SK-N-SH (cell line): ENCODE measurements at regions not wholly inside any gene's neighbourhood (a gene's known extent, or its start where the extent isn't known, plus 50 kb on each side); places are given as distances from the start of the nearest gene placed in this dataset.

Source experiments
- CTCF ChIA-PET: fragments of 300-600, 350-600 bp; formaldehyde crosslinking; extraction: SDS; loops from one replicate; lab custom pipeline; 2021; lab: Yijun Ruan, JAX
- POLR2A ChIA-PET: fragments of 350-600 bp; sonication (Branson Sonifier 250); formaldehyde crosslinking; extraction: SDS; loops from one replicate; lab custom pipeline; 2020; ENCODE audit warnings: antibody characterized with exemption, inconsistent platforms; lab: Yijun Ruan, JAX
- DNase-seq: peaks from one replicate; pipeline ENCODE4 v3.0.0; 2012
- H2AFZ ChIP-seq: fragments of 200-600 bp; sonication (generic); 2 replicates; pipeline ENCODE4 v1.8.1; 2016; ENCODE audit warnings: antibody characterized with exemption, mild to moderate bottlenecking, low read depth
- H3F3A ChIP-seq: fragments of 200-600 bp; sonication (generic); replicated peaks from 2 replicates; pipeline ENCODE3; 2016; ENCODE audit warnings: antibody characterized with exemption, mild to moderate bottlenecking; ENCODE audit not compliant: insufficient read depth
- H3K27ac ChIP-seq, 2 experiments: fragments of 200-500 bp in 1 of 2; fragments of 200-600 bp in 1 of 2; sonication (Bioruptor generic) in 1 of 2; sonication (generic), shearing (Covaris generic) in 1 of 2; 2 replicates each; pipeline versions ENCODE4 v1.5.1 to v1.6.1; 2014 to 2016; ENCODE audit warnings: low read depth in 2 of 2, inconsistent platforms in 1 of 2, low read length in 1 of 2, mild to moderate bottlenecking in 1 of 2, mixed read lengths in 1 of 2
- H3K27me3 ChIP-seq: fragments of 200-600 bp; sonication (generic), shearing (Covaris generic); 2 replicates; pipeline ENCODE4 v1.6.1; 2016; ENCODE audit warnings: mixed run types; ENCODE audit not compliant: insufficient read depth
- H3K36me3 ChIP-seq, 2 experiments: fragments of 200-500 bp in 1 of 2; fragments of 200-600 bp in 1 of 2; sonication (Bioruptor generic) in 1 of 2; sonication (generic) in 1 of 2; replicated peaks in 1 of 2; 2 replicates each; pipeline versions ENCODE3 to v1.5.1; 2014 to 2016; ENCODE audit warnings: low read length in 1 of 2, mild to moderate bottlenecking in 1 of 2; ENCODE audit not compliant: insufficient read depth in 2 of 2, control insufficient read depth in 1 of 2
- H3K4me1 ChIP-seq, 2 experiments: fragments of 200-500 bp in 1 of 2; fragments of 200-600 bp in 1 of 2; sonication (Bioruptor generic) in 1 of 2; sonication (generic), shearing (Covaris generic) in 1 of 2; 2 replicates each; pipeline versions ENCODE4 v1.5.1 to v1.6.1; 2014 to 2016; ENCODE audit warnings: low read depth in 1 of 2, low read length in 1 of 2, mixed run types in 1 of 2; ENCODE audit not compliant: insufficient read depth in 2 of 2, control insufficient read depth in 1 of 2
- H3K4me2 ChIP-seq: fragments of 200-600 bp; sonication (generic), shearing (Covaris generic); 2 replicates; pipeline ENCODE4 v1.6.1; 2017; ENCODE audit warnings: mixed run types
- H3K4me3 ChIP-seq, 2 experiments: fragments of 200-500 bp in 1 of 2; fragments of 200-600 bp in 1 of 2; sonication (Bioruptor generic) in 1 of 2; sonication (generic), shearing (Covaris generic) in 1 of 2; 2 replicates each; pipeline versions ENCODE4 v1.5.1 to v1.8.1; 2014 to 2016; ENCODE audit warnings: low read depth in 2 of 2, inconsistent platforms in 1 of 2, low read length in 1 of 2, mild to moderate bottlenecking in 1 of 2, mixed read lengths in 1 of 2, moderate library complexity in 1 of 2
- H3K79me2 ChIP-seq: fragments of 200-600 bp; sonication (generic); 2 replicates; pipeline ENCODE4 v1.8.1; 2017; ENCODE audit warnings: mild to moderate bottlenecking; ENCODE audit not compliant: insufficient read depth
- H3K9ac ChIP-seq: fragments of 200-600 bp; sonication (generic); 2 replicates; pipeline ENCODE4 v1.6.1; 2017; ENCODE audit warnings: mixed run types
- H3K9me2 ChIP-seq: fragments of 200-600 bp; sonication (generic); 2 replicates; pipeline ENCODE4 v1.6.1; 2017; ENCODE audit warnings: mixed run types
- H3K9me3 ChIP-seq: fragments of 200-600 bp; sonication (generic); 2 replicates; pipeline ENCODE4 v1.6.1; 2017; ENCODE audit warnings: mixed run types, mild to moderate bottlenecking, moderate library complexity
- H4K20me1 ChIP-seq: fragments of 200-600 bp; sonication (generic); 2 replicates; pipeline ENCODE4 v1.6.1; 2017; ENCODE audit warnings: mild to moderate bottlenecking, mixed run types; ENCODE audit not compliant: insufficient read depth
- CHD2 ChIP-seq: fragments of 150-350 bp; IDR thresholded peaks from 2 replicates; pipeline ENCODE4 v1.6.1; 2018; ENCODE audit warnings: low read length; ENCODE audit not compliant: partially characterized antibody
- EP300 ChIP-seq, 2 experiments: IDR thresholded peaks; 2 replicates each; pipeline versions ENCODE4 v1.4.0 to v1.6.1; 2012; ENCODE audit warnings: borderline replicate concordance in 1 of 2, low read depth in 1 of 2, low read length in 1 of 2
- EZH2phosphoT487 ChIP-seq: fragments of 200-600 bp; sonication (generic); IDR thresholded peaks from 2 replicates; pipeline ENCODE4 v1.6.1; 2017; ENCODE audit warnings: low read depth, mixed run types, mild to moderate bottlenecking, antibody characterized with exemption, moderate library complexity, borderline replicate concordance
- FOSL2 ChIP-seq: IDR thresholded peaks from 2 replicates; pipeline ENCODE4 v1.4.0; 2012; ENCODE audit warnings: low read depth, mild to moderate bottlenecking, moderate library complexity, borderline replicate concordance
- FOXJ3 ChIP-seq: sonication (generic); formaldehyde crosslinking; IDR thresholded peaks from 2 replicates; pipeline ENCODE4 v1.5.1; 2020; ENCODE audit warnings: mild to moderate bottlenecking, missing genetic modification reagents
- GABPA ChIP-seq: IDR thresholded peaks from 2 replicates; pipeline ENCODE4 v1.4.0; 2012; ENCODE audit warnings: low read depth, mild to moderate bottlenecking
- IRF3 ChIP-seq: fragments of 150-350 bp; IDR thresholded peaks from 2 replicates; pipeline ENCODE4 v1.6.1; 2016; ENCODE audit warnings: mild to moderate bottlenecking, low read depth, low read length
- MEF2A ChIP-seq: IDR thresholded peaks from 2 replicates; pipeline ENCODE4 v1.4.0; 2012; ENCODE audit warnings: low read depth, borderline replicate concordance
- MXI1 ChIP-seq: IDR thresholded peaks from 2 replicates; pipeline ENCODE4 v1.6.1; 2012; ENCODE audit warnings: mild to moderate bottlenecking, low read depth, low read length, improper control_type of control experiment
- POLR2AphosphoS5 ChIP-seq: IDR thresholded peaks from 2 replicates; pipeline ENCODE4 v1.6.1; 2012; ENCODE audit warnings: low read depth, low read length
- RCOR1 ChIP-seq: fragments of 150-350 bp; IDR thresholded peaks from 2 replicates; pipeline ENCODE4 v1.6.1; 2017; ENCODE audit warnings: antibody characterized with exemption, low read length
- RXRA ChIP-seq: IDR thresholded peaks from 2 replicates; pipeline ENCODE4 v1.4.0; 2012; ENCODE audit warnings: low read depth, mild to moderate bottlenecking, borderline replicate concordance
- SIN3A ChIP-seq: IDR thresholded peaks from 2 replicates; pipeline ENCODE4 v1.6.1; 2012; ENCODE audit warnings: low read depth, mild to moderate bottlenecking, low read length, moderate library complexity, borderline replicate concordance
- SMC3 ChIP-seq: IDR thresholded peaks from 2 replicates; pipeline ENCODE4 v1.6.1; 2012; ENCODE audit warnings: low read depth, low read length, improper control_type of control experiment
- TAF1 ChIP-seq: IDR thresholded peaks from 2 replicates; pipeline ENCODE4 v1.6.1; 2012; ENCODE audit warnings: low read depth, mild to moderate bottlenecking, low read length, moderate library complexity, borderline replicate concordance
- TEAD4 ChIP-seq: IDR thresholded peaks from 2 replicates; pipeline ENCODE4 v1.4.0; 2012; ENCODE audit warnings: mild to moderate bottlenecking, borderline replicate concordance; ENCODE audit not compliant: insufficient read depth
- USF1 ChIP-seq: IDR thresholded peaks from 2 replicates; pipeline ENCODE4 v1.4.0; 2012; ENCODE audit warnings: low read depth, borderline replicate concordance
- YY1 ChIP-seq: IDR thresholded peaks from 2 replicates; pipeline ENCODE4 v1.4.0; 2012; ENCODE audit warnings: low read depth, mild to moderate bottlenecking
- WGBS: methylation state at CpG from one replicate; pipeline ENCODE4 v1.1.6; 2017; ENCODE audit warnings: low lambda C conversion rate; 5-methylcytosine and 5-hydroxymethylcytosine counted together
- TF ChIP-seq, protein P1 (sequence below): fragments of 150-350 bp; IDR thresholded peaks from 2 replicates; pipeline ENCODE4 v1.6.1; 2017; ENCODE audit warnings: antibody characterized with exemption, low read length, low read depth, borderline replicate concordance
- TF ChIP-seq, protein P2 (sequence below): IDR thresholded peaks from 2 replicates; pipeline ENCODE4 v1.4.0; 2012; ENCODE audit warnings: low read depth, borderline replicate concordance
- TF ChIP-seq, protein P3 (sequence below): IDR thresholded peaks from 2 replicates; pipeline ENCODE4 v1.4.0; 2012; ENCODE audit warnings: low read depth

- TF ChIP-seq TAF1 (no peak), MXI1 (no peak), TEAD4 (no peak)
Measured at GRCh38 chr20:36093804-36094145, 60.8 kb upstream of the EPB41L1 start (continued).

GRCh38 chr20:36094497-36094896, 60.0 kb upstream of the EPB41L1 start:
- Histone ChIP-seq H3K79me2 (no peaks in the 10 kb centered on the region), H2AFZ (no peak overlapping the region), H3F3A (peaks cover 13% of the 10 kb centered on the region), H4K20me1 (no peaks in the 10 kb centered on the region), H3K9me2 (no peaks in the 10 kb centered on the region), H3K27me3 (peaks cover 19% of the 10 kb centered on the region; the same call in 1 of the 2 replicates), H3K4me3 (no peak overlapping the region), H3K4me2 (no peak overlapping the region), H3K9me3 (no peaks in the 10 kb centered on the region), H3K27ac (no peak overlapping the region), H3K4me1 (peaks cover 4 to 9% of the 10 kb centered on the region in 2 experiments; a peak in 3 of 4 replicates), H3K36me3 (no peaks in the 10 kb centered on the region), H3K9ac (no peak overlapping the region)
- ChIA-PET POLR2A (no interaction called here), CTCF (interaction anchor here (1.4 to 2.3 kb wide), 4 partner anchors 15 to 345 kb away, joined by 3 to 10 read pairs (median 6); no protein-coding TSS in a partner anchor)
- peak; percentile 42 for DNase-seq
- 81% methylated on average over 6 of the region's 6 CpGs for WGBS
- TF ChIP-seq TEAD4, result no peak
- TF ChIP-seq USF1, result no peak
- no peak for TF ChIP-seq FOSL2
- TF ChIP-seq YY1, result no peak
- TF ChIP-seq RXRA, result no peak
- no peak for TF ChIP-seq POLR2AphosphoS5
- TF ChIP-seq MXI1, result no peak
- TF ChIP-seq, protein P1, sequence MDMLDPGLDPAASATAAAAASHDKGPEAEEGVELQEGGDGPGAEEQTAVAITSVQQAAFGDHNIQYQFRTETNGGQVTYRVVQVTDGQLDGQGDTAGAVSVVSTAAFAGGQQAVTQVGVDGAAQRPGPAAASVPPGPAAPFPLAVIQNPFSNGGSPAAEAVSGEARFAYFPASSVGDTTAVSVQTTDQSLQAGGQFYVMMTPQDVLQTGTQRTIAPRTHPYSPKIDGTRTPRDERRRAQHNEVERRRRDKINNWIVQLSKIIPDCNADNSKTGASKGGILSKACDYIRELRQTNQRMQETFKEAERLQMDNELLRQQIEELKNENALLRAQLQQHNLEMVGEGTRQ, result no peak
- TF ChIP-seq CHD2, result no peak
- no peak for TF ChIP-seq FOXJ3 (CRISPR knock-in tag)
- TF ChIP-seq SIN3A, result no peak
- no peak for TF ChIP-seq SMC3
- TF ChIP-seq, protein P2, sequence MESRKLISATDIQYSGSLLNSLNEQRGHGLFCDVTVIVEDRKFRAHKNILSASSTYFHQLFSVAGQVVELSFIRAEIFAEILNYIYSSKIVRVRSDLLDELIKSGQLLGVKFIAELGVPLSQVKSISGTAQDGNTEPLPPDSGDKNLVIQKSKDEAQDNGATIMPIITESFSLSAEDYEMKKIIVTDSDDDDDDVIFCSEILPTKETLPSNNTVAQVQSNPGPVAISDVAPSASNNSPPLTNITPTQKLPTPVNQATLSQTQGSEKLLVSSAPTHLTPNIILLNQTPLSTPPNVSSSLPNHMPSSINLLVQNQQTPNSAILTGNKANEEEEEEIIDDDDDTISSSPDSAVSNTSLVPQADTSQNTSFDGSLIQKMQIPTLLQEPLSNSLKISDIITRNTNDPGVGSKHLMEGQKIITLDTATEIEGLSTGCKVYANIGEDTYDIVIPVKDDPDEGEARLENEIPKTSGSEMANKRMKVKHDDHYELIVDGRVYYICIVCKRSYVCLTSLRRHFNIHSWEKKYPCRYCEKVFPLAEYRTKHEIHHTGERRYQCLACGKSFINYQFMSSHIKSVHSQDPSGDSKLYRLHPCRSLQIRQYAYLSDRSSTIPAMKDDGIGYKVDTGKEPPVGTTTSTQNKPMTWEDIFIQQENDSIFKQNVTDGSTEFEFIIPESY, result no peak
- TF ChIP-seq RCOR1, result no peak
- no peak for TF ChIP-seq EZH2phosphoT487
- no peak for TF ChIP-seq IRF3
- TF ChIP-seq GABPA, result no peak
- TF ChIP-seq EP300 (IDR thresholded peaks at IDR 0.05; ENCODE audit: borderline replicate concordance in 1 of 2, low read depth in 1 of 2, low read length in 1 of 2), result no peak
- no peak for TF ChIP-seq MEF2A
- TF ChIP-seq, protein P3, sequence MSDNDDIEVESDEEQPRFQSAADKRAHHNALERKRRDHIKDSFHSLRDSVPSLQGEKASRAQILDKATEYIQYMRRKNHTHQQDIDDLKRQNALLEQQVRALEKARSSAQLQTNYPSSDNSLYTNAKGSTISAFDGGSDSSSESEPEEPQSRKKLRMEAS, result no peak
